Effector memory CD8-positive, alpha-beta T cell (primary cell): ENCODE measurements at regions not wholly inside any gene's neighbourhood (a gene's known extent, or its start where the extent isn't known, plus 50 kb on each side); places are given as distances from the start of the nearest gene placed in this dataset.
"Not testable (repeated sequence)": the region's sequence is repeated elsewhere in the genome, so short reads cannot be mapped to it uniquely, and the experiment has no call there.

ENCODE experiments used
- ATAC-seq: fragments of 150-1000 bp; cut with Tn5 transposase; replicated peaks from 2 replicates; pipeline ENCODE4 v1.10.0; 2021; ENCODE audit warnings: mild to moderate bottlenecking, moderate library complexity
- DNase-seq, 3 experiments: peaks; one replicate each; pipeline ENCODE4 v3.0.0; 2021
- H3K27ac Mint-ChIP-seq, 2 donors: one replicate each; pipeline ENCODE4 v1.8.0; 2022; ENCODE audit warnings: mild to moderate bottlenecking in 2 of 2, mixed read lengths in 2 of 2, moderate library complexity in 2 of 2
- H3K27me3 Mint-ChIP-seq, 2 donors: one replicate each; pipeline ENCODE4 v1.8.0; 2022; ENCODE audit warnings: mixed read lengths in 2 of 2
- H3K36me3 Mint-ChIP-seq: one replicate; pipeline ENCODE4 v1.8.0; 2022; ENCODE audit warnings: mild to moderate bottlenecking, moderate library complexity, mixed read lengths; ENCODE audit not compliant: insufficient read depth
- H3K4me1 Mint-ChIP-seq, 2 donors: one replicate each; pipeline ENCODE4 v1.8.0; 2022; ENCODE audit warnings: low read depth in 2 of 2, mixed read lengths in 2 of 2
- H3K4me3 Mint-ChIP-seq, 2 donors: one replicate each; pipeline ENCODE4 v1.8.0; 2022; ENCODE audit warnings: mild to moderate bottlenecking in 2 of 2, mixed read lengths in 2 of 2, moderate library complexity in 2 of 2
- H3K9me3 Mint-ChIP-seq, 2 donors: one replicate each; pipeline ENCODE4 v1.8.0; 2022; ENCODE audit warnings: mixed read lengths in 2 of 2

DNA sequence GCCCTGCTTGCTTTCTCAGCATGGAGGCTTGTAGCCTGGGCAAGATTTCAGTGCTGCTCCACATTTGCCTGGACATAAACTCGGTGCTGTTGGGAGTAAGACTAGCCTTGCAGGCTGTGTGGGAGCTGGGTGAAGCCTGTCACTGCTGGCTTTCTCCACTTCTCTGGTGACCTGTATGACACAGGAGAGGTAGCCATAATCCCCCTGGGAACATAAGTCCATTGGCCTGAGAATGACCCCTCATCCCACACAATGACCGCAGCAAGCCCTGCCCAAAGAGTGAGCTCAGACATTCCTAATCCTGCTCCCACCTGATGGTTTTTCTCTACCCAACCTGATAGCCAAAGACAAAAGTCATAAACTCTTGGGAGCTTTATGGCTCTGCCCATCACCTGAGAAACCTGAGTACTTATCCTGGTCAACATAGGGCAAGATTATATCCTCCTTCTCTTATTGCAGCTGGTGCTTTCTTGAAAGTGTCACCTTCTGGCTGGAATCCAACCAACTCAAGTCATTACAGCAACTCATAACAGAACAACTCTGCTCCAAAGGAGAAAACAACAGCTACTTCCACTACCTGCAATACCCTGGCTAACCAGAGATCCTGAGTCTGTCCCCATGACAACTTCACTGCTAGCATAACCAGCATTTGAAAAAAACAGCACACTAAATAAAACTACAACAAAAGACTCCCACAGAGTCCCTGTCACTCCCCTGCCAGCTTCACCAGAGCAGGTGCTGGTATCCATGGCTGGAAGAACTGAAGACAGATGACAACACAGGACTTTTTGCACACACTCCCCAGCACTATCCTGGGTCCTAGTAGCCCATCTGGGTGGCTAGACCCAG is 834.4 kb upstream of the DDX18 start:
- no peak overlapping the region for H3K4me3 Mint-ChIP-seq
- H3K4me1 Mint-ChIP-seq, result no peaks in the 10 kb centered on the region
- H3K36me3 Mint-ChIP-seq, result no peaks in the 10 kb centered on the region
- no peak overlapping the region for H3K27ac Mint-ChIP-seq
- ATAC-seq (no peak), DNase-seq (no peak)
- peaks cover 18 to 41% of the 10 kb centered on the region in 2 donors for H3K9me3 Mint-ChIP-seq
- no peaks in the 10 kb centered on the region for H3K27me3 Mint-ChIP-seq

DNA sequence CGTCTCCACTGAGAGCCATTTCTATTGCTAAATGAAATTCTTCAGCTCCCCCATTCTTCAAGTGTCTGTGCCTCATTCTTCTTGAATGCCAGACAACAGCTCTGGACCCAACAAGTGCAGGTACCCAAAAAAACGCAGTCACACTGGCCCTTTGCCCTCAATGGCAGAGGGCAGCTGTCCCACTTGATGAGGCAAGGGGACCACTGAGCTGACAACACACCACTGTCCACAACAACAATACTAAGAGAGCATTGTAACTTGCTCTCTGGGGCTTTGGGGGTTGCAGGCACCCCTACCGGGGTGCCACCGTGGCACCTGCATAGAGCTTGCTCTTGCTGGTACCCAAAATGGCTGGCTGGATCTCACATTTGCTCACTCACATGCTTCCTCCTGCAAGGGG is 827.0 kb upstream of the DDX18 start:
- H3K4me1 Mint-ChIP-seq, result no peaks in the 10 kb centered on the region
- H3K36me3 Mint-ChIP-seq, result no peaks in the 10 kb centered on the region
- ATAC-seq (no peak), DNase-seq (no peak)
- no peak overlapping the region for H3K27ac Mint-ChIP-seq
- no peaks in the 10 kb centered on the region for H3K27me3 Mint-ChIP-seq
- no peak overlapping the region for H3K4me3 Mint-ChIP-seq
- peaks cover 13 to 22% of the 10 kb centered on the region in 2 donors for H3K9me3 Mint-ChIP-seq

DNA sequence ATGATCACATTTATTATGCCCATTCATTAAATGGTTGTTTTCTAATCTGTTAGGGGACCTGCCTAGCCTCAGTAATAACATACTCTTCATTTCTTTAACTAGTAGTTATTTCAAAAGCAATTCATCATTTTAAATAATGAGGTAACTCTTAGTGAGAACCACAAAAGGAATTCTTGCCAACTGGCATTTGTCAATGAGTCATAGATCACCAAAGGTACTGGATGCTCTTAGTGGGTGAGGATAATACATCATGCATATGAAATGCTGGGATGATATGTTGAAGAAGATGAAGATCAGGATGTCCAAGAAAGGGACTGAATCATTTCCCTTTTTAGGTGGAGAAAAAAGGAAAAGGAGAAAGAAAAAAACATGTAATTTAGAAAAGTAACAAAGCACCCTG is 826.2 kb upstream of the DDX18 start:
- H3K36me3 Mint-ChIP-seq, result no peaks in the 10 kb centered on the region
- H3K9me3 Mint-ChIP-seq, result peaks cover 11 to 21% of the 10 kb centered on the region in 2 donors
- no peak overlapping the region for H3K4me3 Mint-ChIP-seq
- DNase-seq (no peak), ATAC-seq (no peak)
- no peak overlapping the region for H3K27ac Mint-ChIP-seq
- H3K27me3 Mint-ChIP-seq, result no peaks in the 10 kb centered on the region
- no peaks in the 10 kb centered on the region for H3K4me1 Mint-ChIP-seq

DNA sequence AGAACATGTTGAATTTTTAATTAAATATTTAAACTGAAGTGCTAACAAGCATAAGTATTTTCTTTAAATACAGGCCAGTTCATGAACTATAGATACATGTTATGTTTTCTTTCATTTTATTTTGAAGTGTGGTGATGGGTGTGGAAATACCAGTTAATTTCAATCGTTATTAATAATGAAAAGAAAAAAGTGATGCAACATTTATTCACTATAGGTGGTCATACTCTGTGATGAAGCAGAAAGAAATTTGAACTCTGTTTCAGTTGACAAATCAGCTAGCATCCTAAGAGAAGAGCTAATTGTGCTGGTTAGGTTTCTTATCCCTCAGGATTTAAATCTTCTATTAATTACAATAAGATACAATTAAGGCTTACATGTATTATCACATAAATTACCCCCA is 795.1 kb upstream of the DDX18 start:
- H3K36me3 Mint-ChIP-seq, result no peaks in the 10 kb centered on the region
- no peaks in the 10 kb centered on the region for H3K27me3 Mint-ChIP-seq
- peaks cover 0 to 2% of the 10 kb centered on the region in 2 donors for H3K9me3 Mint-ChIP-seq
- H3K4me3 Mint-ChIP-seq, result no peak overlapping the region
- H3K27ac Mint-ChIP-seq, result no peak overlapping the region
- DNase-seq (no peak), ATAC-seq (no peak)
- no peaks in the 10 kb centered on the region for H3K4me1 Mint-ChIP-seq

DNA sequence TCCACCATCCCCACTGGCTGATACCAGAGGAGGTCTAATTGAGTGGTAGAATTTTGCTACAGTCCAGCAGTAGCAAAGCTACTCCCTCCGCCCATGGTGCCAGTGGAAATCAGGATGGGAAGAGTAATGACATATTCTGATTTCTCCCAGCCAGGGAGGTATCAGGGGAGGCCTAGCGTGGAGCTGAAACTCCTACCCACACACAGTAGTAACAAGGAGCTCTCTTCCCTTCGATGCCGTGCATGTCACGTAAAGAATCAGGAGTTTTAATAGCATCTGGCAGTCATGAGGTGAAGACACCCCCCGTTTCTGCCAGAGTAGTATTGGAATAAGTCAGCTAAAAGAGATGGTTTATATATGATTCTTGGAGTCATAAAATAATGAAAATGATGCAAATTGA is 786.8 kb upstream of the DDX18 start:
- no peak overlapping the region for H3K4me3 Mint-ChIP-seq
- no peaks in the 10 kb centered on the region for H3K4me1 Mint-ChIP-seq
- no peak overlapping the region for H3K27ac Mint-ChIP-seq
- ATAC-seq (no peak), DNase-seq (no peak)
- peaks cover 10 to 26% of the 10 kb centered on the region in 2 donors for H3K9me3 Mint-ChIP-seq
- H3K36me3 Mint-ChIP-seq, result no peaks in the 10 kb centered on the region
- H3K27me3 Mint-ChIP-seq, result no peaks in the 10 kb centered on the region

DNA sequence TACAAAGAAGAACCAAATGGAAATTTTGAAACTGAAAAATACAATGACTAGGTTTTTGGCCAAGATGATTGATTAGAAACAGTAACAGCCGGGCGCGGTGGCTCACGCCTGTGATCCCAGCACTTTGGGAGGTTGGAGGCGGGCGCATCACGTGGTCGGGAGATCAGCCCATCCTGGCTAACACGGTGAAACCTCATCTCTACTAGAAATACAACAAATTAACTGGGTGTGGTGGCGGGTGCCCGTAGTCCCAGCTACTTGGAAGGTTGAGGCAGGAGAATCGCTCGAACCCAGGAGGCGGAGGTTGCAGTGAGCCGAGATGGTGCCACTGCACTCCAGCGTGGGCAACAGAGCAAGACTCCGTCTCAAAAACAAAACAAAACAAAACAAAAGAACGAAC is 785.8 kb upstream of the DDX18 start:
- not testable (repeated sequence) for DNase-seq, H3K36me3 Mint-ChIP-seq, H3K4me1 Mint-ChIP-seq, ATAC-seq, H3K4me3 Mint-ChIP-seq, H3K27me3 Mint-ChIP-seq
- Mint-ChIP-seq H3K9me3 (peaks cover 12 to 26% of the 10 kb centered on the region in 2 donors), H3K27ac (peak overlapping the region in 1 of 2 donors; percentile 13)

DNA sequence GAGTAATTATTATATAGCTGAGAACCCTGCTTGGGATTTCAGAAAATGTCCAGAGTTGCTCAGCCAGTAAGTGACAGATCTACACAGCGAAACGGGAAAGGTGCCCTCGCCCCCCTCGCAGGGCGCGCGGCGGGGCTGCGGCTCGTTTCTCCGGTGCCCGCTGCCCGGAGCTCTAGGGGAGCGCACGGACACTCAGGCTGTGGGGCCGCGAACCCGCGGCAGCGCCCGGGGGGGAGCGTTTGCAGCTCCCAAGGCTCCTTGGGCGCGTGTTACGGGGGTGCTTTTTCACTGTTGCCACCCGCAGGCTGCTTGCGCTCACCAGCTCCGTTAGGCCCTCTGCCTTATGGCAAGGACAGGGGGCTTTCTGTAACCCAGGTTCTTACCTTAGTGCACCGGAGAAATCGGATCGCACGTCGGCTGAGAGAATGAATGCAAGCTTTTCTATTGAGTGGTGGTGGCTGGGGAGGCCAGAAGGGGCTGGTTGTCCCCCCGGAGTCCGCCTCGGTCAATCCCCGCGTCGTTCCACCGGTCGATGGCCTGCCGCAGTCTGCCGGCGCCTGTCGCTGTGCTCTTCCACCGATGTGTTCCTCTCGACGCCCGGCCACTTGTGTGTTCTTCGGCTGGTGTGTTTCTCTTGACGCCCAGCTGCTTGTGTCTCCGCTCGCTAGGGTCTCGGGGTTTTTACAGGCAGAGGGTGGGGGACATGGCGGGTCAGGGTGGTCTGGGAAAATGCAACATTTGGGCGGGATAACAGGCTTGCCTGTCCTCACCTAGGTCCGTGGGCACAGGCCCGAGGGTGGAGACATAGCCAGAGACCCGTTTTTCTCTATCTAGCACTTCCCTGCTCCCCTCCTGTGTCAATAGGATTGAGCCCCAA is 758.8 kb upstream of the DDX18 start:
- no peak overlapping the region for H3K4me3 Mint-ChIP-seq
- peaks cover 10 to 19% of the 10 kb centered on the region in 2 donors for H3K9me3 Mint-ChIP-seq
- ATAC-seq, result no peak
- H3K27me3 Mint-ChIP-seq, result no peaks in the 10 kb centered on the region
- H3K36me3 Mint-ChIP-seq, result no peaks in the 10 kb centered on the region
- no peak overlapping the region for H3K27ac Mint-ChIP-seq
- H3K4me1 Mint-ChIP-seq, result no peaks in the 10 kb centered on the region
- DNase-seq, result no peak

DNA sequence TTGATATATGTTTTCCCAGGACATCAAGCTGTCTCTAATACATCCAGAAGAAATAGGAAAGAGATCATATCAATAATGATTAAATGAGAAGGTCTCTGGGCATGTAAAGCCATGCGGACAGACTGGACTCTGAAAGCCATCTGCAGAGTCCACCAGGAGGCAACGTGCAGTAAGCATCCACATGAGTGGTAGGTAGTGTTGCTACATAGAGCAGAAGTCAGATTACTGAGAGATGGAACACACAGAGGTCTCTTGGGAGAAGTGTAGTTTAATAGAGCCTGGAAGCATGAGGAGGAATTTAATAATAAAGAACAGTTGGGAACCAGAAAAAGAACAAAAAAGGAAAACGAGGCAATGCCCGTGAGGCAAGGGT is 758.1 kb upstream of the DDX18 start:
- DNase-seq, result no peak
- no peak overlapping the region for H3K4me3 Mint-ChIP-seq
- peaks cover 10 to 19% of the 10 kb centered on the region in 2 donors for H3K9me3 Mint-ChIP-seq
- no peaks in the 10 kb centered on the region for H3K27me3 Mint-ChIP-seq
- H3K4me1 Mint-ChIP-seq, result no peaks in the 10 kb centered on the region
- H3K36me3 Mint-ChIP-seq, result no peaks in the 10 kb centered on the region
- H3K27ac Mint-ChIP-seq, result no peak overlapping the region
- no peak for ATAC-seq

DNA sequence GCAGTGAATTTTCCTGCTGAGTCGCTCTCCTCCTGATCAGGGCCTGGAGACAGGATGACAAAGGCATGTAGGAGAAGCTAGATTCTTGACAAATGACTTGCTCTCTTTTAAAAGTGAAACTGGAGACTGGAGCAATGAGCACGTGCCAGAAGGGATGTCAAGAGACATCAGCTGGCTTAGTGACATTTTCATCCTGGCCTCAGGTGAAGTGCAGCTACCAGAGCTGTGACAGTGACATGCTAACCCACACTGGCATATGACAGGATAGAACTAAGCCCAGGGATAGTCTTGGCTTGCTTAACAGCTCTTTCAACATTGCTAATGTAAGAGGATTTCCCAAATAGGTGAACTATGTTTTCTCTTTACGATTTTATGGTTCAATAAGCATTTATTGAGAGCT is 757.5 kb upstream of the DDX18 start:
- H3K9me3 Mint-ChIP-seq, result peaks cover 10 to 19% of the 10 kb centered on the region in 2 donors
- H3K4me3 Mint-ChIP-seq, result no peak overlapping the region
- ATAC-seq (no peak), DNase-seq (no peak)
- no peaks in the 10 kb centered on the region for H3K36me3 Mint-ChIP-seq
- no peaks in the 10 kb centered on the region for H3K4me1 Mint-ChIP-seq
- no peak overlapping the region for H3K27ac Mint-ChIP-seq
- no peaks in the 10 kb centered on the region for H3K27me3 Mint-ChIP-seq

DNA sequence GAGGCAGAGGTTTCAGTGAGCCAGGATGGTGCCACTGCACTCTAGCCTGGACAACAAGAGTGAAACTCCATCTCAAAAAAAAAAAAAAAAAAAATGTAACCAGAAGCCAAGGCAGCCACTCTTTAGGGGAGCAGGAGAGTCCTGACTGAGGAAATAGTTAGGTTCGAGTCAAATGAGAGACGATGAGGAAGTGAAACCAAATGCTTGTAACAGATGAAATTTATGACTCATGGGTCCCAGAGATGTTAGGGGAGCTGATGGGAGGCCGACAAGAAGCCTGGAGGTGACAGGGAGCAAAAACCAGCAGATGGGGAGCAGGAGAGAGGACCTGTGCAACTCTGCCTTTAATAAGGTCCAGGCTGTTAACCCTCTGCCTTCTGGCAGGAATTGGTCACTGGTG is 756.1 kb upstream of the DDX18 start:
- no peak overlapping the region for H3K27ac Mint-ChIP-seq
- H3K4me1 Mint-ChIP-seq, result no peaks in the 10 kb centered on the region
- no peak for ATAC-seq
- no peaks in the 10 kb centered on the region for H3K36me3 Mint-ChIP-seq
- DNase-seq, result no peak
- H3K9me3 Mint-ChIP-seq, result peaks cover 8 to 10% of the 10 kb centered on the region in 2 donors
- no peaks in the 10 kb centered on the region for H3K27me3 Mint-ChIP-seq
- no peak overlapping the region for H3K4me3 Mint-ChIP-seq

DNA sequence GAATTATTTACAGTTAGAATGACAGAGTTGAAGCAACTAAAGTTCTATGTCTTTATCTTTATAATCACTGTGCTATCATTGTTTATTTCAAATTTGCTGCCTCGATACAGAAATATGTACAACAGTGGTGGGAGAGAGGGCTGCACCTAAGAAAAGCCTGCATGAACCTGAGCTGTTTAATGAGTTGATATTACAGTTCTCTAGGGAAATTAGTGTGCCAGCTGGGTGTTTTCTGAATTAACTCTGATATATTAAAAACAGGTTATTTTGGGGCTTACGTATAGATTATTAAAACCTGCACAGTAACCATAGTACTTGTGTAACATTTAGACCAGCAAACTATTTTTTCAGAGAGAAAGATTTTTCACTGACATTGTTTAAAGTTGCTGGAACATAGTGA is 750.5 kb upstream of the DDX18 start:
- Mint-ChIP-seq H3K27me3 (no peaks in the 10 kb centered on the region), H3K27ac (no peak overlapping the region), H3K36me3 (no peaks in the 10 kb centered on the region), H3K9me3 (peaks cover 7 to 12% of the 10 kb centered on the region in 2 donors), H3K4me1 (no peaks in the 10 kb centered on the region), H3K4me3 (no peak overlapping the region)
- DNase-seq (no peak), ATAC-seq (no peak)

DNA sequence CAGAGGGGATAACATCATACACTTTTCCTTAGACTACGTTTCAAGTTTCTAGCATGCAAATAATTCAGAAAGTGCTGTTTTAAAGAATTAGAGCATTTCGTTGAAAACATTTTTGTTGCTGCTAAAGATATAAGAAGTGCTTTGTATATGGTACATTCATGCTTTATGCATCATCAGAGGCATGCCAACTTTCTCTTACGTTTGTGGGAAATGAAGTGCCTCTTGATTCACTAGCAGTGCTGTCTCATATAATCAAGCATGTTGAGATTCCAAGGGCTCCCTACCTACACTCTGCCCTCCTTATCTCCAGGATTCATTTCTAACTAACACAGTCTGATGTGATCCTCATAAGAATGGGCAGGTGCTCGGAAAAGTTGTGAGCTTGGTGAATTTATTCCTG is 748.6 kb upstream of the DDX18 start:
- H3K27ac Mint-ChIP-seq, result no peak overlapping the region
- H3K4me1 Mint-ChIP-seq, result no peaks in the 10 kb centered on the region
- no peaks in the 10 kb centered on the region for H3K36me3 Mint-ChIP-seq
- no peaks in the 10 kb centered on the region for H3K27me3 Mint-ChIP-seq
- DNase-seq, result no peak
- peaks cover 7 to 9% of the 10 kb centered on the region in 2 donors for H3K9me3 Mint-ChIP-seq
- H3K4me3 Mint-ChIP-seq, result no peak overlapping the region
- no peak for ATAC-seq

DNA sequence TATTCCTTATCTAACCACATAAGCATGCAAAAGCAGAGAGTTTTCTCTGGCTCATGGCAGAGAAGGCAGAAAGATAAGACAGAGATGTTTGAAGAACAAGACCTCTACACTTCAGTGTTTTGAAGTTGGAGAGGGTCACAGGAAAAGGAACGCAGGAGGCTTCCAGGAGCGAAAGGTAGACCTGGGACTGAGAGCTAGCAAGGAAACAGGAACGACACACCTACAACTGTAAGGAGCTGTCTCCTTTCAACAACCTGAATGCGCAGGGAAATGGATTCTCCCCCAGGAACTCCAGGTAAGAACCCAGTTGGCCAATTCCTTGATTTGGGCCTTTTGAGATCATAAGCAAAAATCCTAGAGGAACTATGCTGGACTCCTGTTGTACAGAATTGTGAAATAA is 746.6 kb upstream of the DDX18 start:
- H3K36me3 Mint-ChIP-seq, result no peaks in the 10 kb centered on the region
- H3K4me1 Mint-ChIP-seq, result no peaks in the 10 kb centered on the region
- no peak for DNase-seq
- H3K27me3 Mint-ChIP-seq, result no peaks in the 10 kb centered on the region
- peaks cover 7 to 9% of the 10 kb centered on the region in 2 donors for H3K9me3 Mint-ChIP-seq
- ATAC-seq, result no peak
- no peak overlapping the region for H3K27ac Mint-ChIP-seq
- H3K4me3 Mint-ChIP-seq, result no peak overlapping the region

DNA sequence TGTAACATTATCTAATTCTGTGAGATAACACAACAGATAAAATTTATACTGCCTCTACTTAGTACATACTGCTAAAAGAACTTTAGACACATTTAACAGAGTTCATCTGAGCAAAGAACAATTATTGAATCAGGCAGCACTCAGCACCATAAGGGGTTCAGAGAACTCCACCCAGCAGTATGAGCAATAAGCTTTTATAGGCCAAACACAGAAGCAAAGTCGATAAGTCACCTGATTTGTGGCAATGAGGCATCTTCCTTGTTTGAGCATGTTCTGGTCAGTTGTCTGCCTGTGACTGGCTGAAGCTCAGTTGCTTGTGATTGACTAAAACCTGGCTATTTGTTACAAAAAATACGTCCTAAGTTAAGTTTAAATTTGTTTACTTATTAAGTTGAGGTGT is 746.1 kb upstream of the DDX18 start:
- peaks cover 7 to 9% of the 10 kb centered on the region in 2 donors for H3K9me3 Mint-ChIP-seq
- H3K27ac Mint-ChIP-seq, result no peak overlapping the region
- H3K36me3 Mint-ChIP-seq, result no peaks in the 10 kb centered on the region
- H3K27me3 Mint-ChIP-seq, result no peaks in the 10 kb centered on the region
- no peaks in the 10 kb centered on the region for H3K4me1 Mint-ChIP-seq
- H3K4me3 Mint-ChIP-seq, result no peak overlapping the region
- ATAC-seq, result no peak
- DNase-seq, result no peak
